ENCODE measurements at regions not wholly inside any gene's neighbourhood (a gene's known extent, or its start where the extent isn't known, plus 50 kb on each side); places are given as distances from the start of the nearest gene placed in this dataset.
A peak's percentile ranks its signal among the peaks of the same experiment; 100 is the strongest.

DNA sequence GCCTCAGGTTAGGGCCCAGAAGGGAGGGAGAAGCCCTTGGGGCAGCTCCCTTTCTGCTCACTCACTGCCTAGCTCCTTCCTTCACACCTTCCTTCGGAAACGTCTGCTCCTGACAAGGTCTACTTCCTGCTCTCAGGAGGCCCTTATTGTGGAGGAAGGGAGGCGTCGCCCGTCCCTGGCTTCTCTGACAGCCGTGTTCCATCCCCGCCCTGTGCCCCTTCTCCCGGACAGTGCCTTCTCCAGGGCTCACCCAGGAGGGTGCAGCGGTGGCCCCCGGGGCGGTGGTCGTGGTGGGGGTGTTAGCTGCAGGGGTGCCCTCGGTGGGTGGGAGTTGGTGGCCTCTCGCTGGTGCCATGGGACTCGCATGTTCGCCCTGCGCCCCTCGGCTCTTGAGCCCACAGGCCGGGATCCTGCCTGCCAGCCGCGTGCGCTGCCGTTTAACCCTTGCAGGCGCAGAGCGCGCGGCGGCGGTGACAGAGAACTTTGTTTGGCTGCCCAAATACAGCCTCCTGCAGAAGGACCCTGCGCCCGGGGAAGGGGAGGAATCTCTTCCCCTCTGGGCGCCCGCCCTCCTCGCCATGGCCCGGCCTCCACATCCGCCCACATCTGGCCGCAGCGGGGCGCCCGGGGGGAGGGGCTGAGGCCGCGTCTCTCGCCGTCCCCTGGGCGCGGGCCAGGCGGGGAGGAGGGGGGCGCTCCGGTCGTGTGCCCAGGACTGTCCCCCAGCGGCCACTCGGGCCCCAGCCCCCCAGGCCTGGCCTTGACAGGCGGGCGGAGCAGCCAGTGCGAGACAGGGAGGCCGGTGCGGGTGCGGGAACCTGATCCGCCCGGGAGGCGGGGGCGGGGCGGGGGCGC lies 231.9 kb downstream of the SEC14L1 start:
- POLR2A ChIA-PET: no interaction called here
- CTCF ChIA-PET: interaction anchor here (0.6 kb wide), 1 partner anchor 471 kb away, joined by 3 read pairs; no protein-coding TSS in a partner anchor
- TF ChIP-seq, protein P1, sequence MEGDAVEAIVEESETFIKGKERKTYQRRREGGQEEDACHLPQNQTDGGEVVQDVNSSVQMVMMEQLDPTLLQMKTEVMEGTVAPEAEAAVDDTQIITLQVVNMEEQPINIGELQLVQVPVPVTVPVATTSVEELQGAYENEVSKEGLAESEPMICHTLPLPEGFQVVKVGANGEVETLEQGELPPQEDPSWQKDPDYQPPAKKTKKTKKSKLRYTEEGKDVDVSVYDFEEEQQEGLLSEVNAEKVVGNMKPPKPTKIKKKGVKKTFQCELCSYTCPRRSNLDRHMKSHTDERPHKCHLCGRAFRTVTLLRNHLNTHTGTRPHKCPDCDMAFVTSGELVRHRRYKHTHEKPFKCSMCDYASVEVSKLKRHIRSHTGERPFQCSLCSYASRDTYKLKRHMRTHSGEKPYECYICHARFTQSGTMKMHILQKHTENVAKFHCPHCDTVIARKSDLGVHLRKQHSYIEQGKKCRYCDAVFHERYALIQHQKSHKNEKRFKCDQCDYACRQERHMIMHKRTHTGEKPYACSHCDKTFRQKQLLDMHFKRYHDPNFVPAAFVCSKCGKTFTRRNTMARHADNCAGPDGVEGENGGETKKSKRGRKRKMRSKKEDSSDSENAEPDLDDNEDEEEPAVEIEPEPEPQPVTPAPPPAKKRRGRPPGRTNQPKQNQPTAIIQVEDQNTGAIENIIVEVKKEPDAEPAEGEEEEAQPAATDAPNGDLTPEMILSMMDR (IDR thresholded peaks at IDR 0.05; ENCODE audit: control extremely low read depth, extremely low read depth, low read depth, missing control alignments): no peak
- peak; percentile 83 for DNase-seq (ENCODE audit: extremely low spot score)

DNA sequence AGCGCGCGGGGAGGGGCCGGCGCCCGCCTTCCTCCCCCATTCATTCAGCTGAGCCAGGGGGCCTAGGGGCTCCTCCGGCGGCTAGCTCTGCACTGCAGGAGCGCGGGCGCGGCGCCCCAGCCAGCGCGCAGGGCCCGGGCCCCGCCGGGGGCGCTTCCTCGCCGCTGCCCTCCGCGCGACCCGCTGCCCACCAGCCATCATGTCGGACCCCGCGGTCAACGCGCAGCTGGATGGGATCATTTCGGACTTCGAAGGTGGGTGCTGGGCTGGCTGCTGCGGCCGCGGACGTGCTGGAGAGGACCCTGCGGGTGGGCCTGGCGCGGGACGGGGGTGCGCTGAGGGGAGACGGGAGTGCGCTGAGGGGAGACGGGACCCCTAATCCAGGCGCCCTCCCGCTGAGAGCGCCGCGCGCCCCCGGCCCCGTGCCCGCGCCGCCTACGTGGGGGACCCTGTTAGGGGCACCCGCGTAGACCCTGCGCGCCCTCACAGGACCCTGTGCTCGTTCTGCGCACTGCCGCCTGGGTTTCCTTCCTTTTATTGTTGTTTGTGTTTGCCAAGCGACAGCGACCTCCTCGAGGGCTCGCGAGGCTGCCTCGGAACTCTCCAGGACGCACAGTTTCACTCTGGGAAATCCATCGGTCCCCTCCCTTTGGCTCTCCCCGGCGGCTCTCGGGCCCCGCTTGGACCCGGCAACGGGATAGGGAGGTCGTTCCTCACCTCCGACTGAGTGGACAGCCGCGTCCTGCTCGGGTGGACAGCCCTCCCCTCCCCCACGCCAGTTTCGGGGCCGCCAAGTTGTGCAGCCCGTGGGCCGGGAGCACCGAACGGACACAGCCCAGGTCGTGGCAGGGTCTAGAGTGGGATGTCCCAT lies 232.8 kb downstream of the SEC14L1 start:
- no peak for DNase-seq (ENCODE audit: extremely low spot score)
- ChIA-PET CTCF (interaction anchor here (2.6 kb wide), 1 partner anchor 121 kb away, joined by 6 read pairs; no protein-coding TSS in a partner anchor), POLR2A (no interaction called here)
- TF ChIP-seq, protein P1 (IDR thresholded peaks at IDR 0.05; ENCODE audit: control extremely low read depth, extremely low read depth, low read depth, missing control alignments): no peak

DNA sequence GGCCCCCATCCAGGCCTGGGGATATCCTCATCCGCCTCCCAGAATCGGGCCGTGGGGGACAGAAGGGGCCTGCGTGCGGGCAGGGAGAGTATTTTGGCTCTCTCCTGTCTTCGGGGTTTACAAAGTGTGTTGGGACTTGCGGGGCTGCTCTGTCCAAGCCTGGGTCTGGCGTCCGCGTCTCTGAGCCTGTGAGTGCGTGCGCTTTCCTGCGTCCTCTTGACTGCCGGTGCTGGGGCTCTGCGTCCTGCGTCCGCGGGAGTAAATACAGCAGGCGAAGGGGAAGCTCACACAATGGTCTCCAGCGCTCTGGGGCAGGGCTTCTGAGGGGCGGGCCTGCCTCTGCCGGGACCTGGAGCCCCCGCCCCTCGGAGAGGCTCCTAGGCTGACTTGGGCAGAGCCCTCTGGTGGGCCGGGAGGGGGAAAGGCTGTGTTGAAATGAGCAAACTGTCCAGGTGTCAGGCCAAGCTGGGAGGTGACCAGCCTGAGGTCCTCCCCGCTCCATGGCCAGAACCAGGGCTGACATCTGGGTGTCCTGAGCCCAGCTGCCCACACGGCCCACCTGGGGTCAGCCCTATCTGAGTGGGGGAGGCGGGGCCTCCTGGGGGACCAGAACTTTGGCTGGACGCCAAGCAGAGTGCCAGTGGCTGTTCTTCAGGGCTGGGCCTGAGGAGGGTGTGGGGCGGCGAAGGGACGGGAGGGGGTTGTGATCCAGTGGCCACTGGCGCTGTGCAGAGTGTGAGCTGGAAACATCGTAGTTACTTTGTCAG lies 233.6 kb downstream of the SEC14L1 start:
- TF ChIP-seq, protein P1 (IDR thresholded peaks at IDR 0.05; ENCODE audit: control extremely low read depth, extremely low read depth, low read depth, missing control alignments): peak; percentile 4
- ChIA-PET POLR2A (no interaction called here), CTCF (interaction anchor here (0.6 to 2.6 kb wide), 4 partner anchors 14 to 120 kb away, joined by 3 to 6 read pairs (median 4); no protein-coding TSS in a partner anchor)
- DNase-seq (ENCODE audit: extremely low spot score): peak; percentile 75

DNA sequence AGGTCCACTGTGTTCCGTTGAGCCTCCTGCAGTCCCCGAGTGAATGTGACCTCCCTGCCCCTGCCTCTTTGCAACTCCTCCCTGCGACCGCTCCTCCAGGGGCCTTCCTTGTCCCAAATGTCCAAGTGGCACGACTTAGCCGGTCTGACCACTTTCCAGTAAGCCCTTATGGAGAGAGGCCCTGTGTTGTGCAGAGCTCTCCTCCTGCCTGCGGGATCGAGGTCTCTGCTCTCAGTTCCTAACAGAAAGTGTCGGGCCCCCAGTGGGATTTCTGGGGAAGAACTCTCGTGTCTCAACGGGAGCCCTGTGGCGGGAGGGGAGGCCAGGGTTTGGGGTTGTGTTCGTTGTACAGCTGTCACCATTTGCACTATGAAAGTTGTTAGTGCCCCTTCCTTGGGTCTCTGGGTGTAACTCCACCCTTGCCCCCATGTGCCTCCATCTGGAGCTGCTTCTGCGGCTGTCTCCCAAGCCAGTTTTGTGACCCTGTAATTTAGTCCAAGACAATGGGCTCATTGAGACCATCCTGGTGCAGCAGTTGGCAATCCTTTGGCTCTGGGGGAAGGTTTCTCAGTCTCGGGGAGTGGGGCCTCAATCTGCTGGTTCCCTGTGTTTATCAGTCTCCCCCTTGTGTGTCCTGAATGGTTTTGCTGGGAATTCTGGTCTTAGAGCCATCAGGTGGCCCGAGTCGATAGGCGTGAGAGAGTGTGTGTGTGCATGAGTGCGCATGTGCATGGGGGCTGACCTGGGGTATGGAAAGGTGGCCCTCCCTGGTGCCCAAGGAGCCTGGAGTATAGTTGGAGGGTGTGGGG lies 234.5 kb downstream of the SEC14L1 start:
- DNase-seq (ENCODE audit: extremely low spot score): no peak
- CTCF ChIA-PET: interaction anchor here (1.0 to 2.6 kb wide), 5 partner anchors 13 to 119 kb away, joined by 3 to 6 read pairs (median 4); no protein-coding TSS in a partner anchor
- TF ChIP-seq, protein P1 (IDR thresholded peaks at IDR 0.05; ENCODE audit: control extremely low read depth, extremely low read depth, low read depth, missing control alignments): no peak
- POLR2A ChIA-PET: no interaction called here

DNA sequence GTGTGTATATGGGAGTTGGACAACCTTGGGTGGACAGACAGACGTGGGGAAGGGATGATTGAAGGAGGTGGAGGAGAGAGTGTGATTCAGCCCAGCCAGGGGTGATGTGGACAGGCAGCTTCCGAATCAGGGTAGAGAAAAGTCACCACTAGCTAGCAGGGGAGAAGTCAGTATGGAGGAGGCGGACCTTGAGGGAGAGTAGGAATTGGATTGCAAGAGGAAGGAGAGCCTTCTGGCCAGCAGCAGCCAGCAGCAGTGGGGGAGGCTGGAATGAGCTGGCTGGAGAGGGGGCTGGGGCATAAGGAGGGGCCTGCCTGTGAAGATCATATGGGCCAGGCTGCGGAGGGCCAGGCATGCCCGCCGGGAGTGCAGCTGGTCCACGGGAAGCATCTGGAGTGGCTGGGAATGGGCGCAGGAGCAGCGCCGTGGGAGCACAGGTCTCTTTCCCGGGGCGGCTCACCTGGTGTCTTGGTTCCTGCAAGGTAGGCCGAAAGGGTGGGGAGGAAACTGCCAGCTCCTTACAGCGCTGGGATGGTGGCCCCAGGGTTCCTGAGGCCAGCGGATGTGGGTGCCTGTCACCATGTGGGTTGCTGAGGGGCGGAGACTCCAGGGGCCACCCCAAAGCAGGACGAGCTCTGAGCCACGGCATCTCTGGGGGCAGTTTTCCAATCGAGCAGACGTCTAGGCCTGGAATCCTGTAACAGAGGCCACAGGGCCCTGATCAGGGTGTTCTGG lies 235.3 kb downstream of the SEC14L1 start:
- ChIA-PET CTCF (interaction anchor here (1.4 to 2.6 kb wide), 4 partner anchors 12 to 119 kb away, joined by 4 to 6 read pairs (median 4); no protein-coding TSS in a partner anchor), POLR2A (no interaction called here)
- no peak for DNase-seq (ENCODE audit: extremely low spot score)
- TF ChIP-seq, protein P1 (IDR thresholded peaks at IDR 0.05; ENCODE audit: control extremely low read depth, extremely low read depth, low read depth, missing control alignments): no peak
